GM12878 (cell line): ENCODE measurements at regions not wholly inside any gene's neighbourhood (a gene's known extent, or its start where the extent isn't known, plus 50 kb on each side); places are given as distances from the start of the nearest gene placed in this dataset.

Experiments
- ATAC-seq: fragments of 200-7000 bp; cut with Tn5 transposase; 3 replicates; pipeline ENCODE4 v1.9.1; 2020; ENCODE audit warnings: mild to moderate bottlenecking, moderate library complexity
- BruUV-seq: library from RNA; stranded (reverse); fragments of 400-500 nt; replicated peaks from 2 replicates; lab custom pipeline; 2021; lab: Mats Ljungman, UMichigan
- CTCF ChIA-PET: fragments of 300-600 bp; sonication (Branson Sonifier 250); formaldehyde crosslinking; extraction: SDS; loops from one replicate; lab custom pipeline; 2021; ENCODE audit warnings: inconsistent platforms; lab: Yijun Ruan, JAX
- POLR2A ChIA-PET: fragments of 350-600 bp; formaldehyde crosslinking; extraction: SDS; loops from one replicate; lab custom pipeline; 2021; ENCODE audit warnings: inconsistent platforms; lab: Charles Lee
- RAD21 ChIA-PET: fragments of 300-600 bp; sonication (Branson Sonifier 250); formaldehyde crosslinking; loops from one replicate; lab custom pipeline; 2023; ENCODE audit warnings: antibody characterized with exemption; ENCODE audit not compliant: unreplicated experiment; lab: Charles Lee
- SMC1A ChIA-PET: fragments of 300-600 bp; sonication (Branson Sonifier 250); formaldehyde crosslinking; loops from one replicate; lab custom pipeline; 2023; ENCODE audit not compliant: unreplicated experiment, uncharacterized antibody; lab: Charles Lee
- DNase-seq: peaks from one replicate; pipeline ENCODE4 v3.0.0-alpha.2; 2011; ENCODE audit warnings: low read depth, low spot score
- FAIRE-seq: peaks from 3 replicates; lab custom pipeline; 2011; peaks lifted over from hg19 to GRCh38; lab: Jason Lieb, UNC
- H2AFZ ChIP-seq: 2 replicates; pipeline ENCODE4 v1.6.0; 2011; ENCODE audit warnings: low read depth, low read length, control low read depth; ENCODE audit not compliant: control insufficient read depth
- H3K27ac ChIP-seq: 2 replicates; pipeline ENCODE4 v1.5.1; 2011; ENCODE audit warnings: control low read depth; ENCODE audit not compliant: control insufficient read depth, insufficient read depth
- H3K27me3 ChIP-seq, 2 experiments: replicated peaks in 1 of 2; 2 replicates each; pipeline versions ENCODE4 v1.6.0 to v1.6.1; 2011; ENCODE audit warnings: low read length in 1 of 2; ENCODE audit not compliant: control insufficient read depth in 2 of 2, insufficient read depth in 2 of 2
- H3K36me3 ChIP-seq, 2 experiments: 2 replicates each; pipeline ENCODE4 v1.5.1; 2011; ENCODE audit warnings: low read length in 1 of 2; ENCODE audit not compliant: control insufficient read depth in 2 of 2, insufficient read depth in 2 of 2
- H3K4me1 ChIP-seq: 2 replicates; pipeline ENCODE4 v1.6.1; 2011; ENCODE audit warnings: mild to moderate bottlenecking, low read length, moderate library complexity, mixed read lengths; ENCODE audit not compliant: control insufficient read depth, insufficient read depth
- H3K4me2 ChIP-seq: 2 replicates; pipeline ENCODE4 v1.6.0; 2011; ENCODE audit warnings: control low read depth; ENCODE audit not compliant: control insufficient read depth, insufficient read depth
- H3K4me3 ChIP-seq: fragments of 200-600 bp; sonication (generic); 2 replicates; pipeline ENCODE4 v1.5.1; 2016
- H3K79me2 ChIP-seq: 2 replicates; pipeline ENCODE4 v1.6.0; 2011; ENCODE audit warnings: low read length; ENCODE audit not compliant: control insufficient read depth, insufficient read depth
- H3K9ac ChIP-seq: 2 replicates; pipeline ENCODE4 v1.8.0; 2011; ENCODE audit warnings: low read length, control low read depth, mixed read lengths; ENCODE audit not compliant: control insufficient read depth, insufficient read depth
- H3K9me3 ChIP-seq: replicated peaks from 3 replicates; pipeline ENCODE4 v1.5.1; 2011; ENCODE audit warnings: mild to moderate bottlenecking, low read length; ENCODE audit not compliant: control insufficient read depth, insufficient read depth
- H4K20me1 ChIP-seq: 2 replicates; pipeline ENCODE4 v1.6.0; 2011; ENCODE audit not compliant: control insufficient read depth, insufficient read depth
- ASH2L ChIP-seq: fragments of 300-600, 200-600 bp; sonication (generic); IDR thresholded peaks from 2 replicates; pipeline ENCODE4 v1.6.1; 2017; ENCODE audit warnings: low read depth, mild to moderate bottlenecking, borderline replicate concordance
- BRCA1 ChIP-seq: IDR thresholded peaks from 2 replicates; pipeline ENCODE4 v1.6.1; 2011; ENCODE audit warnings: low read depth, low read length, improper control_type of control experiment
- EP300 ChIP-seq, 2 experiments: fragments of 150-350 bp in 1 of 2; IDR thresholded peaks; 2 replicates each; pipeline ENCODE4 v1.6.1; 2011 to 2012; ENCODE audit warnings: low read depth in 2 of 2, low read length in 2 of 2, borderline replicate concordance in 1 of 2, improper control_type of control experiment in 1 of 2, inconsistent platforms in 1 of 2; ENCODE audit not compliant: control insufficient read depth in 1 of 2
- FOXK2 ChIP-seq: fragments of 450-650 bp; IDR thresholded peaks from 2 replicates; pipeline ENCODE4 v1.6.1; 2017; ENCODE audit warnings: mild to moderate bottlenecking, moderate library complexity
- MEF2A ChIP-seq: IDR thresholded peaks from 2 replicates; pipeline ENCODE4 v1.6.1; 2011; ENCODE audit warnings: low read depth, mild to moderate bottlenecking, low read length, moderate library complexity; ENCODE audit not compliant: insufficient read depth
- MTA2 ChIP-seq: fragments of 450-650 bp; IDR thresholded peaks from 2 replicates; pipeline ENCODE4 v1.6.1; 2016; ENCODE audit warnings: low read depth, mild to moderate bottlenecking, moderate library complexity
- NFYA ChIP-seq: IDR thresholded peaks from 2 replicates; pipeline ENCODE4 v1.6.1; 2011; ENCODE audit warnings: low read depth, mild to moderate bottlenecking, low read length, improper control_type of control experiment, borderline replicate concordance
- PML ChIP-seq: IDR thresholded peaks from 2 replicates; pipeline ENCODE4 v1.6.1; 2012; ENCODE audit warnings: low read length, inconsistent platforms
- SREBF2 ChIP-seq: IDR thresholded peaks from 2 replicates; pipeline ENCODE4 v1.6.1; 2012; ENCODE audit warnings: mild to moderate bottlenecking, low read length
- TBL1XR1 ChIP-seq: IDR thresholded peaks from 2 replicates; pipeline ENCODE4 v1.6.1; 2012; ENCODE audit warnings: low read depth, low read length, improper control_type of control experiment
- WGBS: methylation state at CpG from one replicate; pipeline ENCODE4 v1.1.6; 2016; ENCODE audit warnings: low lambda C conversion rate; ENCODE audit not compliant: insufficient replicate concordance, insufficient coverage; ENCODE audit errors: missing lambda C conversion rate; 5-methylcytosine and 5-hydroxymethylcytosine counted together
- in situ Hi-C: fragments of 300-500 bp; cut with MboI; formaldehyde crosslinking; loops from 9 replicates; pipeline ENCODE4 v1.14.3; 2018; ENCODE audit warnings: mixed read lengths
- intact Hi-C: fragments of 100-400 bp; cut with micrococcal nuclease; formaldehyde crosslinking; loops from one replicate; pipeline ENCODE4 v1.14.2; 2022; ENCODE audit not compliant: unreplicated experiment
- TF ChIP-seq, protein P1 (sequence below): fragments of 450-650 bp; IDR thresholded peaks from 2 replicates; pipeline ENCODE4 v1.6.1; 2017; ENCODE audit warnings: mild to moderate bottlenecking, low read depth, inconsistent platforms; ENCODE audit not compliant: poor library complexity, severe bottlenecking
- TF ChIP-seq, protein P2 (sequence below): fragments of 450-650 bp; IDR thresholded peaks from 2 replicates; pipeline ENCODE4 v1.6.1; 2016; ENCODE audit warnings: mild to moderate bottlenecking

DNA sequence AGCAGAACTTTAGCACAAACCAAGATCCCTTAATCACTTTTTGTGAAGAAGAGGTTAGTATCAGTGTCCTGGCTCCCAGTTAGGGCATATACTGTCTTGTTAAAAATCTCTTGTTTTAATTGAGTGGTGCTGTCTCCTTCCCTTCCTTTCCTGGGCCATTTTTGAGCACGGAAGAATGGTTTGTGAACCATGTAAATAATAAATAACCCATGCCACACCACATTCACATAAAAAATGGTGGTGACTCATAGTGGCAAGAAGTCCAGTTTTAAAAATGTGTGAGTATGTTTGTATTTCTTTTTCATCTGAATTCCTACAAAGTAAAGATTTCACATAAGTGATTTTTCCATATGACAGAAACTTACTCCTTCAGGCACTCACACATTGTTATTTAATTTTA, 59.1 kb upstream of the SPRED1 start:
- POLR2A ChIA-PET: no interaction called here
- H3K79me2 ChIP-seq: no peaks in the 10 kb centered on the region
- no peaks in the 10 kb centered on the region for H3K36me3 ChIP-seq
- intact Hi-C loops: no loop called here
- DNase-seq (no peak), FAIRE-seq (no peak), ATAC-seq (no peak)
- RAD21 ChIA-PET: no interaction called here
- H3K4me1 ChIP-seq: no peaks in the 10 kb centered on the region; the same call in 1 of the 2 replicates
- TF ChIP-seq MEF2A: no peak
- TF ChIP-seq EP300 (IDR thresholded peaks at IDR 0.05; ENCODE audit: borderline replicate concordance in 1 of 2, control insufficient read depth in 1 of 2, low read depth in 2 of 2, low read length in 2 of 2): no peak
- TF ChIP-seq SREBF2: no peak
- TF ChIP-seq, protein P1, sequence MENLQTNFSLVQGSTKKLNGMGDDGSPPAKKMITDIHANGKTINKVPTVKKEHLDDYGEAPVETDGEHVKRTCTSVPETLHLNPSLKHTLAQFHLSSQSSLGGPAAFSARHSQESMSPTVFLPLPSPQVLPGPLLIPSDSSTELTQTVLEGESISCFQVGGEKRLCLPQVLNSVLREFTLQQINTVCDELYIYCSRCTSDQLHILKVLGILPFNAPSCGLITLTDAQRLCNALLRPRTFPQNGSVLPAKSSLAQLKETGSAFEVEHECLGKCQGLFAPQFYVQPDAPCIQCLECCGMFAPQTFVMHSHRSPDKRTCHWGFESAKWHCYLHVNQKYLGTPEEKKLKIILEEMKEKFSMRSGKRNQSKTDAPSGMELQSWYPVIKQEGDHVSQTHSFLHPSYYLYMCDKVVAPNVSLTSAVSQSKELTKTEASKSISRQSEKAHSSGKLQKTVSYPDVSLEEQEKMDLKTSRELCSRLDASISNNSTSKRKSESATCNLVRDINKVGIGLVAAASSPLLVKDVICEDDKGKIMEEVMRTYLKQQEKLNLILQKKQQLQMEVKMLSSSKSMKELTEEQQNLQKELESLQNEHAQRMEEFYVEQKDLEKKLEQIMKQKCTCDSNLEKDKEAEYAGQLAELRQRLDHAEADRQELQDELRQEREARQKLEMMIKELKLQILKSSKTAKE: no peak
- no peak for TF ChIP-seq BRCA1
- TF ChIP-seq, protein P2, sequence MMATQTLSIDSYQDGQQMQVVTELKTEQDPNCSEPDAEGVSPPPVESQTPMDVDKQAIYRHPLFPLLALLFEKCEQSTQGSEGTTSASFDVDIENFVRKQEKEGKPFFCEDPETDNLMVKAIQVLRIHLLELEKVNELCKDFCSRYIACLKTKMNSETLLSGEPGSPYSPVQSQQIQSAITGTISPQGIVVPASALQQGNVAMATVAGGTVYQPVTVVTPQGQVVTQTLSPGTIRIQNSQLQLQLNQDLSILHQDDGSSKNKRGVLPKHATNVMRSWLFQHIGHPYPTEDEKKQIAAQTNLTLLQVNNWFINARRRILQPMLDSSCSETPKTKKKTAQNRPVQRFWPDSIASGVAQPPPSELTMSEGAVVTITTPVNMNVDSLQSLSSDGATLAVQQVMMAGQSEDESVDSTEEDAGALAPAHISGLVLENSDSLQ: no peak
- TF ChIP-seq FOXK2: no peak
- no peak for TF ChIP-seq ASH2L
- TF ChIP-seq MTA2: no peak
- no peak for TF ChIP-seq PML
- TF ChIP-seq TBL1XR1: no peak
- no peak for TF ChIP-seq NFYA
- SMC1A ChIA-PET: no interaction called here
- in situ Hi-C loops: no loop called here
- BruUV-seq: no TSS peak
- H3K9ac ChIP-seq: no peak overlapping the region
- H2AFZ ChIP-seq: no peak overlapping the region
- H3K4me3 ChIP-seq: no peak overlapping the region
- H3K4me2 ChIP-seq: no peak overlapping the region
- WGBS: 10% methylated on average over 1 of the region's 1 CpG
- CTCF ChIA-PET: interaction anchor here (1.3 kb wide), 1 partner anchor 16 kb away, joined by 3 read pairs; no protein-coding TSS in a partner anchor
- no peaks in the 10 kb centered on the region for H4K20me1 ChIP-seq
- H3K27ac ChIP-seq: no peak overlapping the region
- no peaks in the 10 kb centered on the region for H3K9me3 ChIP-seq
- H3K27me3 ChIP-seq: no peaks in the 10 kb centered on the region
